Body of pancreas (tissue), 4 donors: ENCODE measurements at regions not wholly inside any gene's neighbourhood (a gene's known extent, or its start where the extent isn't known, plus 50 kb on each side); places are given as distances from the start of the nearest gene placed in this dataset.

Experiments
- POLR2A ChIP-seq, 3 donors: fragments of 450-650 bp; IDR thresholded peaks; one replicate each; pipeline ENCODE4 v1.6.1; 2016; ENCODE audit warnings: antibody characterized with exemption in 3 of 3, mild to moderate bottlenecking in 2 of 3
- TF ChIP-seq, protein P1 (sequence below), 7 experiments: fragments of 450-650 bp in 4 of 7; fragments of 200-600 bp in 3 of 7; sonication (generic) in 3 of 7; IDR thresholded peaks; one replicate each; pipeline ENCODE4 v1.5.1; 2016 to 2019; ENCODE audit warnings: antibody characterized with exemption in 7 of 7

GRCh38 chr4:58560736-58561135 lies 1450.6 kb upstream of the IGFBP7 start:
- TF ChIP-seq, protein P1, sequence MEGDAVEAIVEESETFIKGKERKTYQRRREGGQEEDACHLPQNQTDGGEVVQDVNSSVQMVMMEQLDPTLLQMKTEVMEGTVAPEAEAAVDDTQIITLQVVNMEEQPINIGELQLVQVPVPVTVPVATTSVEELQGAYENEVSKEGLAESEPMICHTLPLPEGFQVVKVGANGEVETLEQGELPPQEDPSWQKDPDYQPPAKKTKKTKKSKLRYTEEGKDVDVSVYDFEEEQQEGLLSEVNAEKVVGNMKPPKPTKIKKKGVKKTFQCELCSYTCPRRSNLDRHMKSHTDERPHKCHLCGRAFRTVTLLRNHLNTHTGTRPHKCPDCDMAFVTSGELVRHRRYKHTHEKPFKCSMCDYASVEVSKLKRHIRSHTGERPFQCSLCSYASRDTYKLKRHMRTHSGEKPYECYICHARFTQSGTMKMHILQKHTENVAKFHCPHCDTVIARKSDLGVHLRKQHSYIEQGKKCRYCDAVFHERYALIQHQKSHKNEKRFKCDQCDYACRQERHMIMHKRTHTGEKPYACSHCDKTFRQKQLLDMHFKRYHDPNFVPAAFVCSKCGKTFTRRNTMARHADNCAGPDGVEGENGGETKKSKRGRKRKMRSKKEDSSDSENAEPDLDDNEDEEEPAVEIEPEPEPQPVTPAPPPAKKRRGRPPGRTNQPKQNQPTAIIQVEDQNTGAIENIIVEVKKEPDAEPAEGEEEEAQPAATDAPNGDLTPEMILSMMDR (IDR thresholded peaks at IDR 0.05): no peak
- no peak for TF ChIP-seq POLR2A (IDR thresholded peaks at IDR 0.05)
